GM18909 (cell line): ENCODE measurements at regions not wholly inside any gene's neighbourhood (a gene's known extent, or its start where the extent isn't known, plus 50 kb on each side); places are given as distances from the start of the nearest gene placed in this dataset.

ENCODE experiments used
- ATAC-seq: cut with Tn5 transposase; IDR thresholded peaks from one replicate; pipeline ENCODE4 v1.9.1; 2021; ENCODE audit warnings: mild to moderate bottlenecking; ENCODE audit not compliant: unreplicated experiment, poor library complexity

DNA sequence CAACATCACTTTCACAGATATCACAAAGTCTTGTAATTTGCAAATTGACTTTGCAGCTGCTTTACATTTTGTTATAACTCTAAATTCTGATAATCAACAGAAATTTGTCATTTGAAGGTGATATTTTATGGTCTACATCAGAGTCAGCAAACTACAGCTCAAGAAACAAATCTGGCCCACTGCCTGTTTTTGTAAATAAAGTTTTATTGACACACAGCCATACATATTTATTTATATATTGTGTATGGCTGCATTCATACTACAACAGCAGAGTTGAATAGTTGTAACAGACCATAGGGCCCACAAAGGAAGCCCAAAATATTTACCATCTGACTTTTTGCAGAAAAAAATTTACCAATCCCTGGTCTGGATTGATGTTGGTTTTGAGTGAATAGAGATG is 87.0 kb upstream of the GRIA1 start:
- ATAC-seq = no peak

DNA sequence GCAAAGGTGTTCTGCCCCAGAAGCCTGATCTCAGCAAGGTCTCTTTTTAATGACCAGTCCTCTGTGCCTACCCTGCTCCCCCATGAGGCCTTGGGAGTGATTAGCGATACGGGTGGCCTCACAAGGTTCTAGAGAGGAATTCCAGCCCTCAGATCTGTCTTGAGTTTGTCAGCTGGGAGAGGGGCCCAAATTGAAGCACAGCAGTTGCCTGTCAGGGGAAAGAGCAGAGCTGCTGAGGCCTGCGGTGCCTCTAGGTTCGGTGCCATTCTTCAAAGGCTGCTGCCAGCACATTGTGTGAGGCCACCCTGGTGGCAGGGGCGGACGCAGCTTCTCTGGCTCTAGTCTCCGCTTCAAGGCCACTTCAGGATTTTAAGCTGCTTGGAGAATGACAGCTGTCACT is 85.7 kb upstream of the GRIA1 start:
- no peak for ATAC-seq

DNA sequence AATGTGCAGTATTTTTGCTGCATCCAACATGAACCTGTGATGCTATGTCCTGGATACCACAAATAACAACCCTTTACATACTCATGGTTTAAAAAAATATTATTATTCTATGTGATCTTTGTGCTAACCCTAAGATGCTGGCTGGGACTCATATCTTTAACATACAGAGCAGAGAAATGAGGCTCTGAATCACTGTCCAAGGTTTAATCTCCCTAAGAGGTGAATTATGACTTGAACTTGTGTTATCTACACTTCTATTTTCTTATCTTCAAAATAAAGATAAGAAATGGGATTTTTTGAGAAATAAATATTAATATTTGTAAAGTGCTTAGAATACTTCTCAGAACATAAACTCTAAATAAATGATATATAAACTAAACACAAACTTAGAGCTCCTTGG is 68.8 kb upstream of the GRIA1 start:
- ATAC-seq = no peak

DNA sequence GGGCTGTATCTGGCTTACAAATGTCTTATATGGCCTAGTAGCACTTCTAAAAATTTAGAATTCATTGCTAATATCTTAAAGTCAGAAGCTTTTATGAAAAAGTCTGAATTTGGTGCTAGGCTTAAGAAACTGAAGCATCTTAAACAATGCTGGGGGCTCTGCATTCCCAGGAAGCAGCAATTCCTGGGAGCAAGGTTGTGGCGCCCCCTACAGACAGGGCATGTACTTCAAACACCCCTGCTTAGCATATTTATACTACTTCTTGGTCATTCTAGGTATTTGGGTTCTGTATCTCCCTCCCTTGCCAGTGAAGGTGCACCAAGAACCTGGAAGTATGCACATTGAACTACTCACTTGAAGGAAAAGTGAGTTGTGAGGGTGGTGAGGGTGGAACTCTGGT is 64.6 kb upstream of the GRIA1 start:
- ATAC-seq = no peak

DNA sequence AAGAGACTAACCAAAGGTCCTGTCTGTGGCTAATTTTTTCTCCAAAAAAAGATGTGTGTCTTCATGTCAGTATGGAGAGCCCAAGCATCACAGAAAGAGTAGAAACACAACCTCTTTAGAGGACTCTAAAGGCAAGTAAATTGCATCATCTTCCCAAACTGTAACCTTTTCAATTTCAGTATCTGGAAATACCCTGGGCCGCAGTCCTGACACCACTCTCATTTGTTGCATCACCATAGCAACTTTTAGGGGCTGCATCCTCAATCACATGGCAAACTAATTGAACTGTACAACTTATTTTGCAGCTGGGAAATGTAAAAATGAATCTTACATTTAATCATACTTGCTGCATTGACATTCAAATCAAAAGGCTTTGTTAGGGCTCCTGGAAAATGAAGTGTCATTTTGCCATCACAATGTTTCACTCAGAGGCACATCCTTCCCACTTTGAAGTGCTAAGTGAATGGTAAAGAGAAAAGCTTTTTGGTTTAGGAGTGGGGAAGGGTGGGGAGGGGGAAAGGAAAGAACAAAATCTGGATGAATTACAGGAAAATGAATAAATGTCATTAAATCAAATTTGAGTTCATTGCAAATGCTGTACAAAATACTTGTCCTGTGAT is 60.6 kb upstream of the GRIA1 start:
- peak; percentile 58 for ATAC-seq

DNA sequence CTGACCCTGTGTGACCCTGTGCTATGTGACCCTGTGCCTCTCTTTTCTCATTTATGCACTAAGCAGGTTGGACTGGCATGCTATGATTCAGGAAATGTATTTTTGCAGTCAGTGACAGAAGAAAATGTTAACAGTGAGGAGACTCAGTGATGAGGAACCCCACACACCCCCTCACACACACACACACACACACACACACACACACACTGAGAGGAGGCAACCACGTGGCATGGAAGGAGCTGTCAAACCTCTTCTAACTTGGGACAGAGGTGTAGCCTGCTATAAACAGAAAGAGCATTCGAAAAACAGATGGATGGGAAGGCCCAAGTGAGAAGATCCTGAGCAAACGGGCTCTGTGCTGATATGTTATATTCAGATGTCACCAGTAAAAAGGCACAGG is 57.9 kb upstream of the GRIA1 start:
- ATAC-seq = no peak

DNA sequence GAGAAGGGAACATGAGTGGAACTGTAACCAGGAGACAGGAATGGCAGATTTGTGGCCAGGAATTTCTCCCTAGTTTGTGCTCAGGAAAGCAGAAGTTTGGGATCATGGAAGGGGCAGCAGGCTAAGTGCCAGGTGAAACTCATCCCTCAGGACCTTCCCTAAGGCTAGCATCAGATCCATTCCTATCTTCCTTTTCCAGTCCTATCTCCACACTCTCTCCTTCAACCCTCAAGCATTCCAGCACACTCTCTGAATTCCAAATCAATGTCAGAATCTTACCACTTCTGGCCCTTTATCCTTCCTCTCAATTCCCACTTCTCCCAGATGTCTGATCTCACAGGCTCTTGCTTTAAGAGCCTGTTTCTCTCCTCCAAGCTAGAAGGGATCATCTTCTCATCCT is 53.2 kb upstream of the GRIA1 start:
- ATAC-seq = no peak

DNA sequence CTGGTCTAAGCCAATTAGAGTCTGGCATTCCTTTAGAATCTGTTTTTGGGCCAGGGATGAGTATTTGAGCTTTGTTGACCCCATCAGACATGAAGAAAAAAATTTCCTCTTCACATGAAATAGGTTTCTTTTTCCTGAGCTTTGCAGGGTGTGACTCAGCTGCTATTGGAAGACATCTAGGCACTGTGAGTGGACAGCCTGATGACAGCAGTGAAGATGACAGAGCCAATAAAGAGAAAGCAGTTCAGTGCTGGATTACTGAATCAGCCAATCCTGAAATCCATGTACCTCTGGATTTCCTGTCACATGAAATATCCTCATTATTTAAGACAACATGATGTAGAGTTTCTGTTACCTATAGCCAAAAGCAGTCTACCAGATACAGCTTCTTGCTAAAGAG is 51.3 kb upstream of the GRIA1 start:
- no peak for ATAC-seq
